Liver (tissue), 8 donors: ENCODE measurements at regions not wholly inside any gene's neighbourhood (a gene's known extent, or its start where the extent isn't known, plus 50 kb on each side); places are given as distances from the start of the nearest gene placed in this dataset.

Source experiments
- DNase-seq: peaks from one replicate; pipeline ENCODE4 v3.0.0-alpha.2; 2017; ENCODE audit warnings: low spot score
- H3K27ac ChIP-seq, 2 donors: one replicate each; pipeline ENCODE4 v1.7.0; 2013; ENCODE audit warnings: inconsistent platforms in 2 of 2, low read length in 2 of 2, control low read depth in 1 of 2, low read depth in 1 of 2, mild to moderate bottlenecking in 1 of 2
- H3K27me3 ChIP-seq, 4 donors: one replicate each; pipeline versions ENCODE4 v1.6.1 to v1.7.0; 2013; ENCODE audit warnings: low read length in 3 of 4, inconsistent platforms in 1 of 4, mild to moderate bottlenecking in 1 of 4, moderate library complexity in 1 of 4; ENCODE audit not compliant: control insufficient read depth in 4 of 4, insufficient read depth in 4 of 4
- H3K36me3 ChIP-seq, 4 donors: one replicate each; pipeline versions ENCODE4 v1.6.1 to v1.7.0; 2013; ENCODE audit warnings: low read length in 3 of 4, mild to moderate bottlenecking in 3 of 4, low read depth in 1 of 4, moderate library complexity in 1 of 4; ENCODE audit not compliant: control insufficient read depth in 4 of 4, insufficient read depth in 3 of 4
- H3K4me1 ChIP-seq, 4 donors: one replicate each; pipeline versions ENCODE4 v1.6.1 to v1.7.0; 2013; ENCODE audit warnings: low read length in 3 of 4, mild to moderate bottlenecking in 3 of 4, moderate library complexity in 1 of 4; ENCODE audit not compliant: control insufficient read depth in 4 of 4, insufficient read depth in 4 of 4
- H3K4me3 ChIP-seq, 3 donors: one replicate each; pipeline versions ENCODE4 v1.6.1 to v1.7.0; 2013; ENCODE audit warnings: low read length in 3 of 3, control low read depth in 1 of 3, low read depth in 1 of 3, mild to moderate bottlenecking in 1 of 3
- H3K9ac ChIP-seq, 2 donors: one replicate each; pipeline ENCODE4 v1.7.0; 2013; ENCODE audit warnings: low read length in 2 of 2, mild to moderate bottlenecking in 2 of 2, moderate library complexity in 2 of 2, control low read depth in 1 of 2, low read depth in 1 of 2
- H3K9me3 ChIP-seq, 4 donors: one replicate each; pipeline versions ENCODE4 v1.6.1 to v1.7.0; 2013; ENCODE audit warnings: low read length in 3 of 4; ENCODE audit not compliant: control insufficient read depth in 4 of 4
- ATF3 ChIP-seq: IDR thresholded peaks from 2 replicates; pipeline ENCODE4 v1.6.1; 2016; ENCODE audit warnings: antibody characterized with exemption
- CTCF ChIP-seq: fragments of 150-350 bp; IDR thresholded peaks from 2 replicates; pipeline ENCODE4 v1.5.1; 2017; ENCODE audit warnings: improper control_type of control experiment, low read depth, low read length; ENCODE audit not compliant: missing input control
- EGR1 ChIP-seq, 2 donors: IDR thresholded peaks; 2 replicates each; pipeline ENCODE4 v1.6.1; 2016 to 2018; ENCODE audit warnings: antibody characterized with exemption in 2 of 2, low read depth in 2 of 2
- FOXA1 ChIP-seq: IDR thresholded peaks from 2 replicates; pipeline ENCODE4 v1.6.1; 2016; ENCODE audit warnings: antibody characterized with exemption
- FOXA2 ChIP-seq: IDR thresholded peaks from 2 replicates; pipeline ENCODE4 v1.6.1; 2016; ENCODE audit warnings: antibody characterized with exemption
- GABPA ChIP-seq, 2 donors: IDR thresholded peaks in 1 of 2; conservative IDR thresholded peaks in 1 of 2; 2 replicates each; pipeline ENCODE4 v1.6.1; 2016; ENCODE audit warnings: antibody characterized with exemption in 2 of 2, mild to moderate bottlenecking in 1 of 2, moderate library complexity in 1 of 2
- HNF4A ChIP-seq, 2 donors: conservative IDR thresholded peaks; 2 replicates each; pipeline ENCODE4 v1.6.1; 2016; ENCODE audit warnings: antibody characterized with exemption in 2 of 2, mild to moderate bottlenecking in 2 of 2
- HNF4G ChIP-seq: IDR thresholded peaks from 2 replicates; pipeline ENCODE4 v1.6.1; 2016; ENCODE audit warnings: antibody characterized with exemption
- JUND ChIP-seq, 2 donors: IDR thresholded peaks; 2 replicates each; pipeline ENCODE4 v1.6.1; 2016; ENCODE audit warnings: antibody characterized with exemption in 2 of 2
- MAX ChIP-seq: IDR thresholded peaks from 2 replicates; pipeline ENCODE4 v1.6.1; 2016; ENCODE audit warnings: antibody characterized with exemption
- NR2F2 ChIP-seq: IDR thresholded peaks from 2 replicates; pipeline ENCODE4 v1.6.1; 2016; ENCODE audit warnings: antibody characterized with exemption
- RAD21 ChIP-seq, 2 donors: IDR thresholded peaks; 2 replicates each; pipeline ENCODE4 v1.6.1; 2016; ENCODE audit warnings: antibody characterized with exemption in 2 of 2, mild to moderate bottlenecking in 2 of 2
- REST ChIP-seq: IDR thresholded peaks from 2 replicates; pipeline ENCODE4 v1.6.1; 2016; ENCODE audit warnings: antibody characterized with exemption, mild to moderate bottlenecking
- SP1 ChIP-seq: IDR thresholded peaks from 2 replicates; pipeline ENCODE4 v1.6.1; 2018; ENCODE audit warnings: antibody characterized with exemption, mild to moderate bottlenecking
- TAF1 ChIP-seq: conservative IDR thresholded peaks from 2 replicates; pipeline ENCODE4 v1.6.1; 2016; ENCODE audit warnings: antibody characterized with exemption, mild to moderate bottlenecking
- YY1 ChIP-seq: IDR thresholded peaks from 2 replicates; pipeline ENCODE4 v1.6.1; 2016; ENCODE audit warnings: antibody characterized with exemption, mild to moderate bottlenecking
- ZBTB33 ChIP-seq: IDR thresholded peaks from 2 replicates; pipeline ENCODE4 v1.6.1; 2016; ENCODE audit warnings: antibody characterized with exemption
- WGBS: extraction: QIAGEN DNeasy Blood & Tissue Kit; methylation state at CpG from one replicate; pipeline ENCODE4 v1.1.7; 2013; 5-methylcytosine and 5-hydroxymethylcytosine counted together
- donor health status: healthy.
- donor health status: healthy.
- donor health status: healthy.
- donor health status: healthy.
- donor health status: healthy.

GRCh38 chr5:8070138-8070537 is 201.2 kb downstream of the MTRR start:
- Histone ChIP-seq H3K27me3 (no peaks in the 10 kb centered on the region), H3K4me1 (no peaks in the 10 kb centered on the region), H3K36me3 (no peaks in the 10 kb centered on the region), H3K27ac (no peak overlapping the region), H3K9me3 (no peaks in the 10 kb centered on the region), H3K4me3 (no peak overlapping the region), H3K9ac (no peak overlapping the region)
- DNase-seq = no peak
- 63% methylated on average over 3 of the region's 3 CpGs for WGBS
- TF ChIP-seq NR2F2 = no peak

GRCh38 chr5:8079056-8079455 is 210.1 kb downstream of the MTRR start:
- H3K27me3 ChIP-seq = no peaks in the 10 kb centered on the region
- no peak overlapping the region for H3K4me3 ChIP-seq
- TF ChIP-seq FOXA1 = no peak
- no peak for TF ChIP-seq REST
- TF ChIP-seq SP1 = no peak
- TF ChIP-seq HNF4A (conservative IDR thresholded peaks at IDR 0.05) = no peak
- TF ChIP-seq RAD21 (IDR thresholded peaks at IDR 0.05) = no peak
- no peak for TF ChIP-seq FOXA2
- TF ChIP-seq ATF3 = no peak
- no peak for TF ChIP-seq YY1
- TF ChIP-seq NR2F2 = no peak
- TF ChIP-seq GABPA (IDR thresholded peaks at IDR 0.05 in 1 of 2, conservative IDR thresholded peaks at IDR 0.05 in 1 of 2) = no peak
- no peak for TF ChIP-seq MAX
- no peak for TF ChIP-seq TAF1
- no peak for TF ChIP-seq JUND (IDR thresholded peaks at IDR 0.05)
- TF ChIP-seq CTCF = no peak

GRCh38 chr5:8081179-8081578 is 212.2 kb downstream of the MTRR start:
- Histone ChIP-seq H3K27me3 (no peaks in the 10 kb centered on the region), H3K9ac (no peak overlapping the region), H3K9me3 (no peaks in the 10 kb centered on the region), H3K4me3 (no peak overlapping the region), H3K4me1 (no peaks in the 10 kb centered on the region), H3K36me3 (no peaks in the 10 kb centered on the region), H3K27ac (no peak overlapping the region)
- TF ChIP-seq CTCF (no peak), GABPA (IDR thresholded peaks at IDR 0.05 in 1 of 2, conservative IDR thresholded peaks at IDR 0.05 in 1 of 2) (no peak), ZBTB33 (no peak), EGR1 (IDR thresholded peaks at IDR 0.05; ENCODE audit: low read depth in 2 of 2) (no peak), HNF4G (no peak), JUND (IDR thresholded peaks at IDR 0.05) (no peak)
- no peak for DNase-seq
- 50% methylated on average over 5 of the region's 5 CpGs for WGBS

More at GRCh38 chr5:8079056-8079455, 210.1 kb downstream of the MTRR start:
- no peaks in the 10 kb centered on the region for H3K36me3 ChIP-seq
- H3K9me3 ChIP-seq = no peaks in the 10 kb centered on the region
- no peak for DNase-seq
- no peak overlapping the region for H3K27ac ChIP-seq
- H3K4me1 ChIP-seq = no peaks in the 10 kb centered on the region
- WGBS = 73% methylated on average over 4 of the region's 4 CpGs
- no peak overlapping the region for H3K9ac ChIP-seq
